HG02610 (cell line): ENCODE measurements at regions not wholly inside any gene's neighbourhood (a gene's known extent, or its start where the extent isn't known, plus 50 kb on each side); places are given as distances from the start of the nearest gene placed in this dataset.

ENCODE experiments used
- ATAC-seq: cut with Tn5 transposase; IDR thresholded peaks from one replicate; pipeline ENCODE4 v1.9.1; 2021; ENCODE audit warnings: mild to moderate bottlenecking, moderate library complexity; ENCODE audit not compliant: unreplicated experiment

GRCh38 chrX:40282946-40283660, 185.3 kb upstream of the BCOR start:
- ATAC-seq, result no peak

GRCh38 chrX:40282348-40282747, 184.6 kb upstream of the BCOR start:
- ATAC-seq, result no peak

DNA sequence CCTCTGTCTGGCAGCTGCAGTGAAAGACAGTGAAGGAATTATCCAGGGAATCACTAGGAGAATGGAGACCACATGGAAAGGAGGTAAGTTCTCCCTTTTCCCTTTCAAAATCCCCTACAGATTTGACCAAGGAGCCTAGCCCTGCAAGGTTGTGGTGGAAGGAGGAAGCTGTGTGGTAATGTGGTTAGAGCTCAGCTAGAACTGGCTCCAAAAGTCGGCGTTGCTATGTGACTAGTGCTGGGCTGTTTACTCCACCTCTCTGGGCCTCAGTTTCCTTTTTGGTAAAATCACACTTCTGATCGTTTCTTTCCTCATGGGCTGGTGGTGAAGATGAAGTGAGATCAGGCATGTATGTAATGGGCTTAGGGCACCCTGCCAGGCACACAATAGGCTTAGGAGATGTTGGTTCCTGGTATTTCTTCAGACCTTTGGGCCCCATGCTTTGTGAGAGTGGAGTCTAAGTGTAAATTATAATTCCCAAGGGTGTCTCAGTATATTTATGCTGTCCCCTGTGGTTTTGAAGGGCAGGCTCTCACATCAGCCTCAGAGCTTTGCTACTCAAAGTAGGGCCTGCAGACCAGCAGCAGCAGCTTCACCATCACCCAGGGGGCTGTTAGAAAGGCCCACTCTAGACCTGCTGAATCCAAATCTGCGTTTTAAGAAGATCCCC, 183.7 kb upstream of the BCOR start:
- ATAC-seq, result no peak

DNA sequence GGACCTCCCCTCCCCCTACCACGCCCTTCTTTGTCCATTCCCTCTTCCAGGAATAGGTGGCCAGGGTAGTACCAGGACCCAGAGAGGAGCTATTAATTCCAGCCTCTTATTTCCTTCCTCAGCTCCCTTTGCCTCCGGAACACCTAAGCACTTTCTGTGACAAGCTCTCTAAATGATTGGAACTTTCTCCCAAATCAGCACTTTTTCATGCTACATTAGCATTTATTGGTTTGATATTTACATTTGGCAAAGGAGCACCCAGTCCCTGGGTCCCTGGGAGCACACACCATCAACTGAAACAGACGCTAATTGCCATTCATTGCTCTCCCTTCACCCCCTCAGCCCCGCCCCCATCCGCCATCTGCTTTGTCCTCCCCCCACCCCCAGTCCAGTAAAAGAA, 182.0 kb upstream of the BCOR start:
- no peak for ATAC-seq

GRCh38 chrX:40279091-40279430, 181.3 kb upstream of the BCOR start:
- no peak for ATAC-seq

- no peak for ATAC-seq
Observed at GRCh38 chrX:40278340-40279090, 180.8 kb upstream of the BCOR start.

DNA sequence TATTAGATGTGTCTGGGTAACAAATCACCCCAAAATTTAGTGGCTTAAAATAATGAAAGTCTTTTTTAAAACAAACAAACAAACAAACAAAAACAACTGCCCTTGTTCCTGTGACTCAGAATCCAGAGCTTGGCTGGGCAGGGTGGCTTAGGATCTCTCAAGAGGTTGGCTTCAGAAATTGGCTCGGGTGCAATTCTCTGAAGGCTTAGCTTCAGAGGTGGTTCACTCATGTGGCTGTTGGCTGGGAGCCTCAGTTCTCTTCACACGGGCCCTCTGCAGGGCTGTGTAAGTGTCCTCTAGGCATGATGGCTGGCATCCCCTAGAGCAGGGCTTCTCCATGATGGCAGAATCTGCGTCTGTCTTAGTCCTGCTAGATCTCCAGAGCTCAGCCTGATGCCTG, 179.9 kb upstream of the BCOR start:
- no peak for ATAC-seq

DNA sequence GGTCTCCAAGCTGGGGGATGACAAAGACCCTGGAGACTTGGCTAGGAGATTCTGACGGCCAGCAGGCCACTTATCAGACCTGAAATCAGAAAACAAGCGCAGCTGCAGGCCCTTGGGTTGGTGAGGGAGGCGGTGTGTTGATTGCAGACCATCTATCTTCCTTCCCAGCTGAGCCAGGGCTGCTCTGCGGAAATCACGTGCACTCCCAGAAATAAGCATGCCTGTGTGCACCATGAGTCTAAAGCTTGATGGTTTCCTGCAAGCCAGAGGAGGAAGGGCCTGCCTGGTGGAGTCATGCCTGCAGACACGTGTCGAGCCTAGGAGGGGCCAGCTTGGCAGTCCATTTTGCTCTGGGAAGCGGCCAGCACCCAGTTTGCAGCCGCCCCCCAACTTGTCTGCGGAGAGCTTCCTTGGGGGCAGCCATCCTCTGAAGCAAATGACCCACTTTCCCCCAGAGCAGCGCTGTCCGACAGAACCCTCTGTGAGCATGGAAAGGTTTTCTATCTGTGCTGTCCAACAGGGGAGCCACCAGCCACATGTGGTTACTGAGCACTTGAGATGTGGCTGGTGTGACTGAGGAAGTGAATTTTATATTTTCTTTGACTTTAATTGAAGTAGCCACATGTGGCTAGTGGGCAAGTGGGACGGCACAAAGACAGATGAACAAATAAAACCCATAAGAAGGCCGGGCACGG, 175.7 kb upstream of the BCOR start:
- ATAC-seq, result no peak

DNA sequence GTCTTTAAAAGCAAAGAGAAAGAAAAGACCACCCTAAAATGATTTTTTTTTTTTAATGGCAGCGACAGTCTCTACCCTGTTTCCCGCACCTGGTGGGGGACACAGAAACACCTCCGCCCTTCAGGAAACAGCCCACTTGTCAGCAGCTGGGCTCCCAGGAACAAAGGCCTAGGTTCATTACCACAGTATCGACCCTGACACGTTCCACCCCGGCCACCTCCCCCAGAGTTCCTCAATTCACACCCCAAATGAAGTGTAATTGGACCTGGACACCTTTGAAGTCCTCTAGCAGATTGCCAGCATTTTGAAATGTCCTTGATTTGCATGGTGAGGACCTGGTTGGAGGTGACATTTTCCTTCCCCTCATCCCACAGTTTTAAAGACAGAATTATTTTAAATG, 175.0 kb upstream of the BCOR start:
- ATAC-seq, result no peak

GRCh38 chrX:40272141-40272540, 174.4 kb upstream of the BCOR start:
- ATAC-seq, result no peak

- ATAC-seq, result no peak
Observed at GRCh38 chrX:40268188-40268520, 170.4 kb upstream of the BCOR start.

DNA sequence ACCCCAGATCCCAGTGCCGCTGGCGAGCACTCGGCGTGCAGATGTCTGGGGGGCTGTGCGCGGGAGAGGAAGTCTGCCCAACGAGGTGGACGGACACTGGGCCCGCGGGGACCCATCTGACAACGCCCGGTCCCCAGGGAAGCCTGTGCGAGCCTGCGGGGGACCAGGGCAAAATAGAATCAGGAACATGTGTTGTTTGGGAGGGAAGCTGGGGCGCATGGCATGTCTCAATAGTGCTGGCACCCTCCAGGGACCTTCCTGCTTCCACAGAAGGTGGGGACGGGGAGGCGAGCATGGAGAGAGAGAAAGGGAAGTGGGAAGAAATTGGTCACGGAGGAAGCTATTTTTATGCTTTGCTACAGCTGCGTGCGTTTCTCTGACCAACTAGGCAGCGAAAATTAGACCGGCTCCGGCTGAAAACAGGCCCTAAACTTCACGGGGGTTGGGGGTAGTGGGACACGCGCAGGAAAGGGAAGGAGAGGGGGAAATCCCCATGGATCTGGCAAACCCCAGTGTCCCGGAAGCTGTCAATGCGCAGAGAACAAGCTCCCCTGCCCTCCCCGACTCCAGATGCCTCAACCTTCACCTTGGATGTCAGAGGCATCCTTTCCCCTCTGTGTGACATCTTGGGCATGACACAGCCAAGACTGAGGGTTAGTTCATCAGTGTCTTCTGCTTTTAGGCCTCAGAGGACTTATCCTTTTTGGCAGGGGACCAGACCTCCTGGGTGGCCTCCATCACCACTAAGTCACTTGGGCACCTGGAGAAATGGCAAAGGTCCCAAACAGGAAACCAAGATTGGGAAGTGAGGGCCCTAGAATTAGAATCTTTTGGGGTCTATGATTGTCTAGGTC, 169.8 kb upstream of the BCOR start:
- ATAC-seq, result no peak

DNA sequence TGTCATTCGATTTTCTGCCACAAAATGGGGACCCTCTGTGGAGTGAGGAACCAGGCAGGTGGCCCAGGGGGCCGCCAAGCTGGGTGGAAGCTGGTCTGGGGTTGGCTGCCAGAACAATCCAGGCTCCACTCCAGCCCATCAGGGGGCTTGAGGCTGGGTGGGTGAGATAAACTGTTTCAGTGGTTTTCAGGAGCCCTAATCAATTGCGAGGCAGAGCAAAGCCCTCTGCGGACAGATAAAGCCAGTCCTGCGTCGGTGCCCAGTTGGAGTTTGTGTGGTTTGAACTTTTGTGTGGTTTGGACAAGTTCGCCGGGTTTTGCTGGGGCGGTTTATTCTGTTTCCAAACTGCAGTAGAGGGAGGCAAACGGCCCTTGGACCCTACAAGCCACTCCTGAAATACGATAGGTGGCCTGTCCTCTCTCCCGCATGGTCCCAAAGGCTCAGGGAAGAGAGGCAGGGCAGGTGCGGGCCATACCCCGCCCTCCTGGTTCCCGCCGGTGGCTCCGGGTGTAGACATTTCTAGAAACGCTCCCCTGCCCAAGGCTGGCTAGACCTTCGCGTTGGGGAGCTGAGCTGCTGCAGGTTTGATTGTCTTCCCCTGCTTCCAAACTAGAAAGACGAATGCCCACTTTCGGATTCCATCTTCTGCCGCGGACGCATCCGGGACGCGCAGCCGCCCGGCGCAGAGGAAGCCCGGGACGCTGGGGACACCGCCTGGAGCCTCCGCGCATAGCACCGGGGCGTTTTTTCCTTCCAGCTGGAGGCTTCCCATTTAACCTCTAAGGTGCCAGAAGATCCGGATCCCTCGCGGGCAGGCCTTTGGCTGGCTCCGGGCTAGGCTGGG, 169.0 kb upstream of the BCOR start:
- ATAC-seq, result no peak

DNA sequence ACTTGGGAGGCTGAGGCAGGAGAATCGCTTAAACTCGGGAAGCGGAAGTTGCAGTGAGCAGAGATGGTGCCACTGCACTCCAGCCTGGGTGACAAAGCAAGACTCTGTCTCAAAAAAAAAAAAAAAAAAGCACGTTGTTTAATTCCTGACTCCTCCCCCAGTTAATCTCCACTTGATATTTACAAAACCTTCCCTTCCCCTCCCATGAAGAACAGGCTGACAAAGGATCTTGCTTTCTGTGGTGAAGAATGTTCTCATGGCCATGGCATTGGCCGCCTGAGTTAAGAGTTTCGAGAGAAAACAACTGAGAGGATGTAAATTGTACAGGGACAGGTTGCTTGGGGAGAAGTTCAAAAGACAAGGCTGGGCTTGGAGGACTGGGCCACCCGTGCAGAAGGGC, 168.2 kb upstream of the BCOR start:
- ATAC-seq, result no peak

DNA sequence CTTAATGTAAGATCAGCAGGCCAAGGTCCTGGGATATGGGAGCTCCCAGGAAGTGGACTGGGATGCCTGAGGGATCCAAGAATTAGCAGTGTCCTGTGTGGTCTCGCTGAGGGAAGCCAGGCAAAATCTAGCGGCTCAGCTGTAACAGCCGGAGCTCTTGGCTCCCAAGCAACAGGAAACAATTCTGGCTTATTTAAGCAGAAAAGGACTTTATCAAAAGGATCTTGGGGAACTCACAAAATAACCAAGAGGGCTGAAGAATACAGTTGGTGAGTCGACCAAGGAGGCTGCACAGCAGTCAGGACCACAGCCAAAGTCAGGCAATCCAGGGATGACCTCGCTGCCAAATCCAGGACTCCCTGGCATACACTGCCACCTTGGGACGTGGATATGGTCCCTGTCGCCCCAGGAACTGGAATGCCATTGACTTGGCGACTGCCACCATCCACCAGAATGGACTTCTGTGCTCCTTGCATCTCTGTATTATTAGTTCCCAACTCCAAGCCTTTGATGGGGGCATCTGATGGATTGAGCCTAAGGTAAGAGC, 165.3 kb upstream of the BCOR start:
- ATAC-seq, result no peak

DNA sequence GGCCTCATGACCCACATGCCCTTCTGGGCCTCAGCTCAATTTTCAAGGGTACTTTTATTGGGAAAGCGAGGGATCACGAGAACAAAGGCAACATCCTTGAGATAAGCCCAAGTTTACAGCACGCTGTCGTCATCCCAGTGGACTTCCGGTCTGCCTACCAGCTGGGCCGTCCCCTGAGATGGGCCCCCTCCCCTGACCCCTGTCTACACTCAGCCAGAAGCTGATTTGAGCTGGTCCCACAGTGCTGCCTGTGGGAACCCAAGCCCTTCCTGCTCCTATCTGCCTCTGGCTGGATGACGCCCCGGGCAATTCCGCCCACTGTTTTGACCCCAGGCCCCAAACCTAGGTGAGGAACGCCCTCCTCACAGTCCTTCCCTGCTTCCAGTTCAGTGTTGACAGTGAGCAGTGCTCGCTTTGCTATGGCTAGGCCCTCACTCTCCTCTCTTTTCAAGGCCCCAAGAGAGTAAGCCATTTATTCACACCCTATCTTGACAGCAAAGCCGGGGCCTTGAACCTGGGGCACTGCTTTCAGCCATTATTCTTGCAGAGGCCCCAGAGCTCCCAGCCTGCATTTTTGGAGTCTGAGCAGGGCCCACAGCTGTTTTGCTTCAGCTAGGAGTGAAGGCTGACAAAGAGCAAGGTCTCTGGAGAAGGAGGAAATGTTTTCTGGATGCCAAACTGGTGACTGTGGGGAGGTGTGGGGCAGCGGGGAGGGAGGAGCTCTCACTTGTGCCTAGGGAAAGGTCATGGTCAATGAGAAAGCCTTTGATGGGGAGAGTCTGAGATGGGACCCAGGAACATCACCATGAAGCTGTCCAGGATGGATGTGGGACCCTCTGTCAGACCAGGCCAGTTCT, 164.6 kb upstream of the BCOR start:
- ATAC-seq, result no peak

DNA sequence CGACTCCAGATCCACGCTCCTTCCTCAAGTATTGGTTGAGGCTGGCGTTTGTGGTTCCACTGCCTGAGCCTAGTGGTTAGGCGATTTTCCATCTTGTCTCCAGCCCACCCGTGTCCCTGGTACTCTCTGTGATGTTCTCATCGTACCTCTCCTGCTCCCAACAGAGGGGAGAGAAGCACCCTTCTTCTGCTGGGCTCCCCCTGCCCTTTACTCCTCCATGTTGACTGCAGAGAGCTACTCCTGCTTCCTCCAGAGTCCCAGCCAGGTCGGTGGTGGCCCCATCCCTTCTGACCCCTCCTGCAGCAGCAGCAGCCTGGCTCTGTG, 164.0 kb upstream of the BCOR start:
- no peak for ATAC-seq

- no peak for ATAC-seq
Observed at GRCh38 chrX:40260146-40260747, 162.5 kb upstream of the BCOR start.
